ENCODE measurements at regions not wholly inside any gene's neighbourhood (a gene's known extent, or its start where the extent isn't known, plus 50 kb on each side); places are given as distances from the start of the nearest gene placed in this dataset.

GRCh38 chr22:22088658-22089458, 106.3 kb upstream of the TOP3B start:
- POLR2A ChIA-PET, result no interaction called here
- H3K4me1 Mint-ChIP-seq, result peaks cover 20% of the 10 kb centered on the region
- peaks cover 20% of the 10 kb centered on the region for H3K36me3 Mint-ChIP-seq (ENCODE audit: low read depth)
- no peak for DNase-seq
- intact Hi-C loops (cut with micrococcal nuclease), result no loop called here
- TF ChIP-seq CTCF (IDR thresholded peaks at IDR 0.05), result no peak
- H3K27ac Mint-ChIP-seq, result no peak overlapping the region
- no peak overlapping the region for H3K4me3 Mint-ChIP-seq
- CTCF ChIA-PET, result no interaction called here
- no peaks in the 10 kb centered on the region for H3K27me3 Mint-ChIP-seq
- ATAC-seq (ENCODE audit: low read depth), result no peak
- peaks cover 4% of the 10 kb centered on the region for H3K9me3 Mint-ChIP-seq

GRCh38 chr22:22087854-22088657, 105.5 kb upstream of the TOP3B start:
- intact Hi-C loops (cut with micrococcal nuclease), result no loop called here
- Mint-ChIP-seq H3K4me1 (peaks cover 14% of the 10 kb centered on the region), H3K27me3 (no peaks in the 10 kb centered on the region), H3K4me3 (no peak overlapping the region), H3K36me3 (ENCODE audit: low read depth) (peaks cover 13% of the 10 kb centered on the region), H3K27ac (no peak overlapping the region), H3K9me3 (no peaks in the 10 kb centered on the region)
- ChIA-PET POLR2A (interaction anchor here (0.6 kb wide), 1 partner anchor 22 kb away, joined by 5 read pairs; no protein-coding TSS in a partner anchor), CTCF (no interaction called here)
- ATAC-seq (ENCODE audit: low read depth) (no peak), DNase-seq (no peak)
- no peak for TF ChIP-seq CTCF (IDR thresholded peaks at IDR 0.05)

GRCh38 chr22:22086501-22087158, 104.0 kb upstream of the TOP3B start:
- no peaks in the 10 kb centered on the region for H3K9me3 Mint-ChIP-seq
- POLR2A ChIA-PET, result no interaction called here
- H3K27ac Mint-ChIP-seq, result no peak overlapping the region
- H3K4me3 Mint-ChIP-seq, result no peak overlapping the region
- H3K4me1 Mint-ChIP-seq, result peaks cover 8% of the 10 kb centered on the region
- CTCF ChIA-PET, result no interaction called here
- no peaks in the 10 kb centered on the region for H3K27me3 Mint-ChIP-seq
- no peak for TF ChIP-seq CTCF (IDR thresholded peaks at IDR 0.05)
- intact Hi-C loops (cut with micrococcal nuclease), result loop anchor here (1.0 kb wide), 1 partner anchor 12 kb away; no protein-coding TSS in a partner anchor
- H3K36me3 Mint-ChIP-seq (ENCODE audit: low read depth), result peaks cover 8% of the 10 kb centered on the region
- ATAC-seq (ENCODE audit: low read depth), result no peak
- DNase-seq, result no peak

GRCh38 chr22:22085702-22086500, 103.3 kb upstream of the TOP3B start:
- Mint-ChIP-seq H3K4me1 (peaks cover 5% of the 10 kb centered on the region), H3K9me3 (no peaks in the 10 kb centered on the region), H3K27me3 (no peaks in the 10 kb centered on the region), H3K36me3 (ENCODE audit: low read depth) (peaks cover 5% of the 10 kb centered on the region), H3K4me3 (no peak overlapping the region), H3K27ac (no peak overlapping the region)
- no peak for ATAC-seq (ENCODE audit: low read depth)
- POLR2A ChIA-PET, result no interaction called here
- CTCF ChIA-PET, result interaction anchor here (0.7 kb wide), 1 partner anchor 25 kb away, joined by 3 read pairs; no protein-coding TSS in a partner anchor
- intact Hi-C loops (cut with micrococcal nuclease), result loop anchor here (1.0 kb wide), 1 partner anchor 12 kb away; no protein-coding TSS in a partner anchor
- DNase-seq, result no peak
- no peak for TF ChIP-seq CTCF (IDR thresholded peaks at IDR 0.05)

All from activated B cell treated with CpG ODN at 0.5 μM for 24 hours (primary cell).